CD4-positive, alpha-beta memory T cell (primary cell): ENCODE measurements at regions not wholly inside any gene's neighbourhood (a gene's known extent, or its start where the extent isn't known, plus 50 kb on each side); places are given as distances from the start of the nearest gene placed in this dataset.
"Not testable (repeated sequence)": the region's sequence is repeated elsewhere in the genome, so short reads cannot be mapped to it uniquely, and the experiment has no call there.

Experiments used
- CTCF ChIA-PET: fragments of 350-600 bp; sonication (Branson Sonifier 250); formaldehyde crosslinking; loops from one replicate; lab custom pipeline; 2021; ENCODE audit warnings: inconsistent platforms; ENCODE audit not compliant: partially characterized antibody; lab: Charles Lee
- POLR2A ChIA-PET: fragments of 350-600 bp; sonication (Branson Sonifier 250); formaldehyde crosslinking; loops from one replicate; lab custom pipeline; 2021; ENCODE audit not compliant: partially characterized antibody; lab: Charles Lee
- DNase-seq, 5 donors: peaks; one replicate each; pipeline versions ENCODE4 v3.0.0 to v3.0.0-alpha.2; 2020 to 2022; ENCODE audit warnings: mixed read lengths in 1 of 5
- H3K27ac ChIP-seq: one replicate; pipeline ENCODE4 v1.7.0; 2013; ENCODE audit warnings: low read depth, low read length
- H3K27me3 ChIP-seq: 2 replicates; pipeline ENCODE4 v1.7.0; 2013; ENCODE audit warnings: mild to moderate bottlenecking, low read length, moderate library complexity; ENCODE audit not compliant: insufficient read depth
- H3K36me3 ChIP-seq: 2 replicates; pipeline ENCODE4 v1.7.0; 2013; ENCODE audit warnings: mild to moderate bottlenecking, low read length, moderate library complexity; ENCODE audit not compliant: insufficient read depth
- H3K4me1 ChIP-seq: 2 replicates; pipeline ENCODE4 v1.7.0; 2013; ENCODE audit warnings: mild to moderate bottlenecking, low read length, moderate library complexity; ENCODE audit not compliant: insufficient read depth
- H3K4me3 ChIP-seq, 2 donors: one replicate each; pipeline ENCODE4 v1.7.0; 2013; ENCODE audit warnings: low read length in 2 of 2, mild to moderate bottlenecking in 1 of 2
- H3K9me3 ChIP-seq, 2 donors: one replicate each; pipeline ENCODE4 v1.7.0; 2013; ENCODE audit warnings: low read length in 2 of 2, control low read depth in 1 of 2; ENCODE audit not compliant: control insufficient read depth in 1 of 2
- H3K27ac Mint-ChIP-seq, 7 donors: one replicate each; pipeline ENCODE4 v1.8.0; 2020 to 2021; ENCODE audit warnings: mixed read lengths in 7 of 7, mild to moderate bottlenecking in 6 of 7, inconsistent platforms in 3 of 7, moderate library complexity in 3 of 7
- H3K27me3 Mint-ChIP-seq, 2 donors: one replicate each; pipeline ENCODE4 v1.8.0; 2020 to 2021; ENCODE audit warnings: mixed read lengths in 2 of 2
- H3K36me3 Mint-ChIP-seq, 2 donors: one replicate each; pipeline ENCODE4 v1.8.0; 2020 to 2021; ENCODE audit warnings: mixed read lengths in 2 of 2, inconsistent platforms in 1 of 2, mild to moderate bottlenecking in 1 of 2
- H3K4me1 Mint-ChIP-seq, 4 donors: one replicate each; pipeline ENCODE4 v1.8.0; 2020 to 2021; ENCODE audit warnings: mixed read lengths in 4 of 4, mild to moderate bottlenecking in 1 of 4
- H3K4me3 Mint-ChIP-seq, 8 donors: one replicate each; pipeline ENCODE4 v1.8.0; 2020 to 2021; ENCODE audit warnings: mixed read lengths in 8 of 8, mild to moderate bottlenecking in 7 of 8, moderate library complexity in 6 of 8, inconsistent platforms in 3 of 8
- H3K9me3 Mint-ChIP-seq, 8 donors: one replicate each; pipeline ENCODE4 v1.8.0; 2020 to 2021; ENCODE audit warnings: mixed read lengths in 8 of 8, mild to moderate bottlenecking in 5 of 8, inconsistent platforms in 3 of 8, moderate library complexity in 1 of 8
- intact Hi-C: fragments of 100-400 bp; cut with micrococcal nuclease; formaldehyde crosslinking; loops from one replicate; pipeline ENCODE4 v1.15.1; 2023

- ChIA-PET POLR2A (no interaction called here), CTCF (interaction anchor here (1.0 kb wide), 1 partner anchor 95 kb away, joined by 3 read pairs; no protein-coding TSS in a partner anchor)
- no peak overlapping the region for H3K4me3 ChIP-seq
- no peaks in the 10 kb centered on the region for H3K4me1 ChIP-seq
- Mint-ChIP-seq H3K4me1 (peaks cover 0 to 1% (median 0%) of the 10 kb centered on the region in 4 donors), H3K4me3 (no peak overlapping the region), H3K27me3 (no peaks in the 10 kb centered on the region), H3K27ac (no peak overlapping the region), H3K9me3 (no peaks in the 10 kb centered on the region), H3K36me3 (no peaks in the 10 kb centered on the region)
- H3K27ac ChIP-seq, result no peak overlapping the region
- intact Hi-C loops, result no loop called here
- H3K9me3 ChIP-seq, result no peaks in the 10 kb centered on the region
- no peak for DNase-seq
- H3K36me3 ChIP-seq, result no peaks in the 10 kb centered on the region
- H3K27me3 ChIP-seq, result no peaks in the 10 kb centered on the region
Observed at GRCh38 chr2:190584980-190585661, 50.6 kb upstream of the NEMP2 start.

- no peak for DNase-seq
- Mint-ChIP-seq H3K36me3 (no peaks in the 10 kb centered on the region), H3K27ac (no peak overlapping the region), H3K27me3 (no peaks in the 10 kb centered on the region), H3K4me3 (no peak overlapping the region), H3K4me1 (peaks cover 0 to 1% (median 0%) of the 10 kb centered on the region in 4 donors), H3K9me3 (no peaks in the 10 kb centered on the region)
- no peaks in the 10 kb centered on the region for H3K36me3 ChIP-seq
- ChIA-PET CTCF (no interaction called here), POLR2A (no interaction called here)
- H3K27me3 ChIP-seq, result no peaks in the 10 kb centered on the region
- no peaks in the 10 kb centered on the region for H3K4me1 ChIP-seq
- H3K9me3 ChIP-seq, result no peaks in the 10 kb centered on the region
- no peak overlapping the region for H3K4me3 ChIP-seq
- no peak overlapping the region for H3K27ac ChIP-seq
- intact Hi-C loops, result no loop called here
Observed at GRCh38 chr2:190587106-190587505, 52.6 kb upstream of the NEMP2 start.

GRCh38 chr2:190589008-190589407 lies 54.5 kb upstream of the NEMP2 start:
- Histone ChIP-seq H3K27me3 (no peaks in the 10 kb centered on the region), H3K4me1 (no peaks in the 10 kb centered on the region), H3K36me3 (no peaks in the 10 kb centered on the region), H3K9me3 (no peaks in the 10 kb centered on the region), H3K4me3 (no peak overlapping the region), H3K27ac (no peak overlapping the region)
- Mint-ChIP-seq H3K36me3 (no peaks in the 10 kb centered on the region), H3K9me3 (no peaks in the 10 kb centered on the region), H3K4me1 (no peaks in the 10 kb centered on the region), H3K4me3 (no peak overlapping the region), H3K27ac (no peak overlapping the region), H3K27me3 (no peaks in the 10 kb centered on the region)
- intact Hi-C loops, result no loop called here
- DNase-seq, result no peak
- CTCF ChIA-PET, result interaction anchor here (1.5 kb wide), 1 partner anchor 13 kb away, joined by 4 read pairs; no protein-coding TSS in a partner anchor
- POLR2A ChIA-PET, result no interaction called here

- POLR2A ChIA-PET, result no interaction called here
- Histone ChIP-seq H3K27me3 (no peaks in the 10 kb centered on the region), H3K9me3 (no peaks in the 10 kb centered on the region), H3K4me3 (no peak overlapping the region), H3K27ac (no peak overlapping the region), H3K4me1 (no peaks in the 10 kb centered on the region), H3K36me3 (no peaks in the 10 kb centered on the region)
- H3K36me3 Mint-ChIP-seq, result no peaks in the 10 kb centered on the region
- intact Hi-C loops, result no loop called here
- no peaks in the 10 kb centered on the region for H3K27me3 Mint-ChIP-seq
- no peak overlapping the region for H3K4me3 Mint-ChIP-seq
- DNase-seq, result no peak
- CTCF ChIA-PET, result interaction anchor here (1.1 to 1.6 kb wide), 2 partner anchors 10 to 11 kb away, joined by 3 to 5 read pairs; no protein-coding TSS in a partner anchor
- no peak overlapping the region for H3K27ac Mint-ChIP-seq
- H3K9me3 Mint-ChIP-seq, result no peaks in the 10 kb centered on the region
- H3K4me1 Mint-ChIP-seq, result no peaks in the 10 kb centered on the region
Observed at GRCh38 chr2:190591437-190591836, 56.9 kb upstream of the NEMP2 start.

GRCh38 chr2:190592831-190593230 lies 56.1 kb upstream of the NAB1 start:
- POLR2A ChIA-PET, result no interaction called here
- intact Hi-C loops, result no loop called here

GRCh38 chr2:190595879-190596278 lies 53.0 kb upstream of the NAB1 start:
- H3K36me3 Mint-ChIP-seq, H3K27ac Mint-ChIP-seq, H3K4me3 Mint-ChIP-seq, H3K9me3 Mint-ChIP-seq, H3K27me3 ChIP-seq, H3K36me3 ChIP-seq, intact Hi-C loops, H3K27me3 Mint-ChIP-seq, H3K4me3 ChIP-seq, DNase-seq, H3K9me3 ChIP-seq, CTCF ChIA-PET, H3K4me1 ChIP-seq, H3K27ac ChIP-seq, POLR2A ChIA-PET: not testable (repeated sequence)
- H3K4me1 Mint-ChIP-seq, result peaks cover 4 to 16% (median 11%) of the 10 kb centered on the region in 4 donors

More at GRCh38 chr2:190592831-190593230, 56.1 kb upstream of the NAB1 start:
- H3K4me3 Mint-ChIP-seq, result no peak overlapping the region
- CTCF ChIA-PET, result no interaction called here
- no peak overlapping the region for H3K27ac Mint-ChIP-seq
- DNase-seq, result no peak
- no peak overlapping the region for H3K27ac ChIP-seq
- H3K9me3 ChIP-seq, result no peaks in the 10 kb centered on the region
- H3K27me3 ChIP-seq, result no peaks in the 10 kb centered on the region
- H3K4me3 ChIP-seq, result no peak overlapping the region
- H3K36me3 Mint-ChIP-seq, result no peaks in the 10 kb centered on the region
- H3K27me3 Mint-ChIP-seq, result no peaks in the 10 kb centered on the region
- no peaks in the 10 kb centered on the region for H3K36me3 ChIP-seq
- no peaks in the 10 kb centered on the region for H3K4me1 ChIP-seq
- H3K9me3 Mint-ChIP-seq, result no peaks in the 10 kb centered on the region
- H3K4me1 Mint-ChIP-seq, result no peaks in the 10 kb centered on the region

GRCh38 chr2:190596993-190597392 lies 51.9 kb upstream of the NAB1 start:
- Mint-ChIP-seq H3K27me3 (no peaks in the 10 kb centered on the region), H3K9me3 (peaks cover 0 to 3% (median 0%) of the 10 kb centered on the region in 8 donors), H3K4me1 (peaks cover 4 to 16% (median 11%) of the 10 kb centered on the region in 4 donors), H3K36me3 (no peaks in the 10 kb centered on the region), H3K4me3 (no peak overlapping the region), H3K27ac (no peak overlapping the region)
- DNase-seq, result no peak
- H3K36me3 ChIP-seq, result no peaks in the 10 kb centered on the region
- H3K9me3 ChIP-seq, result no peaks in the 10 kb centered on the region
- CTCF ChIA-PET, result no interaction called here
- H3K27ac ChIP-seq, result no peak overlapping the region
- no peak overlapping the region for H3K4me3 ChIP-seq
- POLR2A ChIA-PET, result no interaction called here
- peaks cover 8% of the 10 kb centered on the region for H3K4me1 ChIP-seq
- intact Hi-C loops, result no loop called here
- H3K27me3 ChIP-seq, result no peaks in the 10 kb centered on the region
